SK-N-SH treated with all-trans-retinoic acid at 6 μM for 48 hours (cell line): ENCODE measurements at regions not wholly inside any gene's neighbourhood (a gene's known extent, or its start where the extent isn't known, plus 50 kb on each side); places are given as distances from the start of the nearest gene placed in this dataset.

ENCODE experiments used
- ATAC-seq: fragments of 200-7000 bp; cut with Tn5 transposase; 3 replicates; pipeline ENCODE4 v1.9.1; 2020; ENCODE audit warnings: mild to moderate bottlenecking, moderate library complexity
- ARNTL ChIP-seq: fragments of 450-650 bp; formaldehyde crosslinking; IDR thresholded peaks from 2 replicates; pipeline ENCODE4 v1.5.0; 2020; ENCODE audit warnings: low read depth, mild to moderate bottlenecking, moderate library complexity, borderline replicate concordance
- CSDC2 ChIP-seq: fragments of 250-450 bp; sonication (Bioruptor Pico); IDR thresholded peaks from 2 replicates; pipeline ENCODE4 v1.5.0; 2020; ENCODE audit warnings: mild to moderate bottlenecking, moderate library complexity
- GLIS3 ChIP-seq: fragments of 250-450 bp; sonication (Bioruptor Pico); IDR thresholded peaks from 2 replicates; pipeline ENCODE4 v1.5.0; 2020; ENCODE audit warnings: mild to moderate bottlenecking, moderate library complexity
- ISL1 ChIP-seq: fragments of 250-450 bp; sonication (Bioruptor Pico); IDR thresholded peaks from 2 replicates; pipeline ENCODE4 v2.1.2; 2022; ENCODE audit warnings: mild to moderate bottlenecking, moderate library complexity
- PATZ1 ChIP-seq: fragments of 250-450 bp; sonication (Bioruptor Pico); IDR thresholded peaks from 2 replicates; pipeline ENCODE4 v1.8.0; 2020; ENCODE audit warnings: mild to moderate bottlenecking, moderate library complexity, borderline replicate concordance
- TCF4 ChIP-seq: fragments of 250-450 bp; sonication (Bioruptor Pico); IDR thresholded peaks from 2 replicates; pipeline ENCODE4 v1.8.0; 2021; ENCODE audit warnings: mild to moderate bottlenecking, moderate library complexity, borderline replicate concordance
- TOX ChIP-seq: fragments of 250-450 bp; sonication (Bioruptor Pico); IDR thresholded peaks from 2 replicates; pipeline ENCODE4 v1.8.0; 2021; ENCODE audit warnings: mild to moderate bottlenecking, moderate library complexity, borderline replicate concordance
- TSHZ2 ChIP-seq: fragments of 250-450 bp; sonication (Bioruptor Pico); IDR thresholded peaks from 2 replicates; pipeline ENCODE4 v1.5.0; 2020; ENCODE audit warnings: mild to moderate bottlenecking, moderate library complexity
- ZFP3 ChIP-seq: fragments of 250-450 bp; sonication (Bioruptor Pico); IDR thresholded peaks from 2 replicates; pipeline ENCODE4 v1.5.0; 2020; ENCODE audit warnings: mild to moderate bottlenecking, moderate library complexity
- ZNF565 ChIP-seq: fragments of 450-650 bp; formaldehyde crosslinking; conservative IDR thresholded peaks from 2 replicates; pipeline ENCODE4 v1.5.0; 2020; ENCODE audit warnings: low read depth, mild to moderate bottlenecking, moderate library complexity
- ZNF70 ChIP-seq: fragments of 450-650 bp; formaldehyde crosslinking; IDR thresholded peaks from 2 replicates; pipeline ENCODE4 v1.5.0; 2020; ENCODE audit warnings: mild to moderate bottlenecking, moderate library complexity
- ZNF8 ChIP-seq: fragments of 450-650 bp; formaldehyde crosslinking; IDR thresholded peaks from 2 replicates; pipeline ENCODE4 v1.5.0; 2020; ENCODE audit warnings: mild to moderate bottlenecking, moderate library complexity
- TF ChIP-seq, protein P1 (sequence below): fragments of 250-450 bp; sonication (Bioruptor Pico); IDR thresholded peaks from 2 replicates; pipeline ENCODE4 v1.5.1; 2020; ENCODE audit warnings: low read depth, mild to moderate bottlenecking, moderate library complexity
- TF ChIP-seq, protein P2 (sequence below): fragments of 250-450 bp; sonication (Bioruptor Pico); IDR thresholded peaks from 2 replicates; pipeline ENCODE4 v1.8.0; 2021; ENCODE audit warnings: low read depth, mild to moderate bottlenecking, moderate library complexity, borderline replicate concordance
- TF ChIP-seq, protein P3 (sequence below): fragments of 250-450 bp; sonication (Bioruptor Pico); IDR thresholded peaks from 2 replicates; pipeline ENCODE4 v1.5.1; 2021; ENCODE audit warnings: mild to moderate bottlenecking, moderate library complexity

- no peak for ATAC-seq
Measured at GRCh38 chr16:85389679-85390470, 223.2 kb upstream of the GSE1 start.

DNA sequence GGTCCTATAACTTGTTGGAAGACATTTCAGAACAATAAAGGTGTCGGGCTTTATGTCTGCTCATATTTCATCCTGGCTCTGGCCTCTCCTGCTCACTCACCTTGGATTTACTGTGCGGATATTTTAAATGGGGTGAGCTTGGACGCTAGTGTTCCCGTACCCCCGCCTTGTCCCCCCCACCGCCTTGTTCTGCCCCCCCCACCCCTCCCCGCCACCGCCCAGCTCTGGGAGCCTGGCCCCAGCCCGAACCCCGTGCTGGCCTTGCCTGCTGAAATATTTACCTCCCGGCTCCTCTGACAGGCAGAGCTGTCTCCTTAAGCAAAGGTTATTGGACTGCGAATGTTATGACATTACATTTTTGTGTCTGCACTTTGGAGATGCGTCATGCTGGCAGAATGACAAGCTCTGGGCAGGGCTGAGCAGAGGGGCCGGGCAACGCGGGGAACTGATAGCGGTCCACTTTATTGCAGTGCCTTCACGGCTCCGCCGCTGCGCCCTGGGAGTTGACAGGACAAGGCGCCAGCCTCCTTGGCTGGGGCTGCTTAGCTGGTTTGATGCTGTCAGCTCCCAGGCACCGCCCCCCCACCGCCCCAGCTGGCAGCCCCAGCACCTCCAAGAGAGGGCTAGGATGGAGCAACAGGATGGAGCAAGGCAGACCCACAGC, 222.5 kb upstream of the GSE1 start:
- TF ChIP-seq TSHZ2, result peak; percentile 39; the same call in 1 of the 2 replicates
- no peak for TF ChIP-seq PATZ1 (CRISPR knock-in tag)
- peak; percentile 78 for ATAC-seq

More at GRCh38 chr16:85389679-85390470, 223.2 kb upstream of the GSE1 start:
- no peak for TF ChIP-seq ISL1 (CRISPR knock-in tag)
- TF ChIP-seq ZNF565 (CRISPR knock-in tag), result no peak
- TF ChIP-seq GLIS3, result no peak
- TF ChIP-seq, protein P1, sequence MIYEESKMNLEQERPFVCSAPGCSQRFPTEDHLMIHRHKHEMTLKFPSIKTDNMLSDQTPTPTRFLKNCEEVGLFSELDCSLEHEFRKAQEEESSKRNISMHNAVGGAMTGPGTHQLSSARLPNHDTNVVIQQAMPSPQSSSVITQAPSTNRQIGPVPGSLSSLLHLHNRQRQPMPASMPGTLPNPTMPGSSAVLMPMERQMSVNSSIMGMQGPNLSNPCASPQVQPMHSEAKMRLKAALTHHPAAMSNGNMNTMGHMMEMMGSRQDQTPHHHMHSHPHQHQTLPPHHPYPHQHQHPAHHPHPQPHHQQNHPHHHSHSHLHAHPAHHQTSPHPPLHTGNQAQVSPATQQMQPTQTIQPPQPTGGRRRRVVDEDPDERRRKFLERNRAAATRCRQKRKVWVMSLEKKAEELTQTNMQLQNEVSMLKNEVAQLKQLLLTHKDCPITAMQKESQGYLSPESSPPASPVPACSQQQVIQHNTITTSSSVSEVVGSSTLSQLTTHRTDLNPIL (CRISPR knock-in tag), result no peak
- TF ChIP-seq CSDC2 (CRISPR knock-in tag), result no peak
- TF ChIP-seq ZNF70 (CRISPR knock-in tag), result no peak
- TF ChIP-seq, protein P2, sequence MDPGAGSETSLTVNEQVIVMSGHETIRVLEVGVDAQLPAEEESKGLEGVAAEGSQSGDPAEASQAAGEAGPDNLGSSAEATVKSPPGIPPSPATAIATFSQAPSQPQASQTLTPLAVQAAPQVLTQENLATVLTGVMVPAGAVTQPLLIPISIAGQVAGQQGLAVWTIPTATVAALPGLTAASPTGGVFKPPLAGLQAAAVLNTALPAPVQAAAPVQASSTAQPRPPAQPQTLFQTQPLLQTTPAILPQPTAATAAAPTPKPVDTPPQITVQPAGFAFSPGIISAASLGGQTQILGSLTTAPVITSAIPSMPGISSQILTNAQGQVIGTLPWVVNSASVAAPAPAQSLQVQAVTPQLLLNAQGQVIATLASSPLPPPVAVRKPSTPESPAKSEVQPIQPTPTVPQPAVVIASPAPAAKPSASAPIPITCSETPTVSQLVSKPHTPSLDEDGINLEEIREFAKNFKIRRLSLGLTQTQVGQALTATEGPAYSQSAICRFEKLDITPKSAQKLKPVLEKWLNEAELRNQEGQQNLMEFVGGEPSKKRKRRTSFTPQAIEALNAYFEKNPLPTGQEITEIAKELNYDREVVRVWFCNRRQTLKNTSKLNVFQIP, result no peak
- TF ChIP-seq TCF4 (CRISPR knock-in tag), result no peak
- TF ChIP-seq ARNTL (CRISPR knock-in tag), result no peak
- TF ChIP-seq TOX (CRISPR knock-in tag), result no peak
- TF ChIP-seq PATZ1 (CRISPR knock-in tag), result no peak
- TF ChIP-seq ZNF8, result no peak
- TF ChIP-seq, protein P3, sequence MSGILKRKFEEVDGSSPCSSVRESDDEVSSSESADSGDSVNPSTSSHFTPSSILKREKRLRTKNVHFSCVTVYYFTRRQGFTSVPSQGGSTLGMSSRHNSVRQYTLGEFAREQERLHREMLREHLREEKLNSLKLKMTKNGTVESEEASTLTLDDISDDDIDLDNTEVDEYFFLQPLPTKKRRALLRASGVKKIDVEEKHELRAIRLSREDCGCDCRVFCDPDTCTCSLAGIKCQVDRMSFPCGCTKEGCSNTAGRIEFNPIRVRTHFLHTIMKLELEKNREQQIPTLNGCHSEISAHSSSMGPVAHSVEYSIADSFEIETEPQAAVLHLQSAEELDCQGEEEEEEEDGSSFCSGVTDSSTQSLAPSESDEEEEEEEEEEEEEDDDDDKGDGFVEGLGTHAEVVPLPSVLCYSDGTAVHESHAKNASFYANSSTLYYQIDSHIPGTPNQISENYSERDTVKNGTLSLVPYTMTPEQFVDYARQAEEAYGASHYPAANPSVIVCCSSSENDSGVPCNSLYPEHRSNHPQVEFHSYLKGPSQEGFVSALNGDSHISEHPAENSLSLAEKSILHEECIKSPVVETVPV (CRISPR knock-in tag), result no peak
- no peak for TF ChIP-seq TSHZ2
- TF ChIP-seq ZFP3 (CRISPR knock-in tag), result no peak
